DOHH2 (cell line): ENCODE measurements at regions not wholly inside any gene's neighbourhood (a gene's known extent, or its start where the extent isn't known, plus 50 kb on each side); places are given as distances from the start of the nearest gene placed in this dataset.

Experiments used
- H3F3A ChIP-seq: fragments of 200-600 bp; sonication (generic), shearing (Covaris generic); 2 replicates; pipeline ENCODE4 v1.6.0; 2016; ENCODE audit warnings: antibody characterized with exemption, mild to moderate bottlenecking; ENCODE audit not compliant: control insufficient read depth, insufficient read depth
- H3K27ac ChIP-seq: fragments of 200-600 bp; sonication (generic); 2 replicates; pipeline ENCODE4 v1.5.1; 2014; ENCODE audit warnings: low read depth, mild to moderate bottlenecking, low read length, moderate library complexity
- H3K27me3 ChIP-seq: fragments of 200-600 bp; sonication (generic); 2 replicates; pipeline ENCODE4 v1.6.1; 2014; ENCODE audit warnings: mild to moderate bottlenecking, low read length, mixed read lengths; ENCODE audit not compliant: control insufficient read depth
- H3K36me3 ChIP-seq: fragments of 200-600 bp; sonication (generic); 2 replicates; pipeline ENCODE4 v1.6.1; 2014; ENCODE audit warnings: mild to moderate bottlenecking, low read length, moderate library complexity, mixed read lengths; ENCODE audit not compliant: control insufficient read depth
- H3K4me1 ChIP-seq: fragments of 200-600 bp; sonication (generic); 2 replicates; pipeline ENCODE4 v1.6.1; 2014; ENCODE audit warnings: mild to moderate bottlenecking, low read length, mixed read lengths; ENCODE audit not compliant: control insufficient read depth
- H3K4me2 ChIP-seq: fragments of 200-600 bp; sonication (generic); 2 replicates; pipeline ENCODE4 v1.6.0; 2014; ENCODE audit warnings: mild to moderate bottlenecking, low read length, moderate library complexity
- H3K4me3 ChIP-seq: fragments of 200-600 bp; sonication (generic); 2 replicates; pipeline ENCODE4 v1.5.1; 2014; ENCODE audit warnings: mild to moderate bottlenecking, low read length, mixed read lengths
- H3K79me2 ChIP-seq: fragments of 200-600 bp; sonication (generic); 2 replicates; pipeline ENCODE4 v1.6.1; 2014; ENCODE audit warnings: mild to moderate bottlenecking, low read length, mixed read lengths; ENCODE audit not compliant: control insufficient read depth
- H3K9me2 ChIP-seq: fragments of 200-600 bp; sonication (generic); replicated peaks from 2 replicates; pipeline ENCODE4 v1.6.1; 2014; ENCODE audit warnings: mild to moderate bottlenecking, low read length, mixed read lengths; ENCODE audit not compliant: control insufficient read depth
- H3K9me3 ChIP-seq: fragments of 200-600 bp; sonication (generic); 2 replicates; pipeline ENCODE4 v1.6.1; 2014; ENCODE audit warnings: antibody characterized with exemption, low read length, mixed read lengths; ENCODE audit not compliant: control insufficient read depth, insufficient read depth
- H4K20me1 ChIP-seq: fragments of 200-600 bp; sonication (generic); 2 replicates; pipeline ENCODE4 v1.6.0; 2014; ENCODE audit warnings: low read depth, mild to moderate bottlenecking, antibody characterized with exemption, low read length, moderate library complexity; ENCODE audit not compliant: control insufficient read depth, insufficient read depth
- EZH2phosphoT487 ChIP-seq: fragments of 200-600 bp; sonication (generic); IDR thresholded peaks from 2 replicates; pipeline ENCODE4 v1.6.1; 2017; ENCODE audit warnings: borderline replicate concordance, mild to moderate bottlenecking, antibody characterized with exemption, low read length, moderate library complexity, mixed read lengths
- TF ChIP-seq, protein P1 (sequence below): fragments of 200-600 bp; sonication (generic); IDR thresholded peaks from one replicate; pipeline ENCODE4 v1.5.1; 2014; ENCODE audit warnings: antibody characterized with exemption, mild to moderate bottlenecking, low read depth, low read length; ENCODE audit not compliant: poor library complexity, severe bottlenecking

DNA sequence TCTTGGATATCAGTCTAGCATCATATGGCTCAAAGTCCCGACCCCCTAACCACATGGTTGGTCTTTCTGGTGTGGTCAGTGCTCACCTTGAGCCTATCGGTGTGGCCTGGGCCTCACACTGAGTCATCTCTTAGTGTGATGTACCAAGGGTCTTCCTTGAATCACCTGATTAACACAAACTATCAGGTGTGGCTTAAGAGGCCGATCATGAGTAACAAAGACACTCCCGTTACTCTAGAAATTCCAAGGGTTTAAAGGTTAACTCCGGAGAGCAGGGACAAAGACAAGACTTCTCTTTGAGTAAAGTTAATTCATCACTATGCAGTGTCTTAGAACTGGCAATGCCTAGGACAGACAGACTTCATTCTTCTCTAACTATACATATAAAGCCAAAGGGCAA, 52.3 kb upstream of the ARMC3 start:
- Histone ChIP-seq H3K27ac (no peak overlapping the region), H3F3A (no peaks in the 10 kb centered on the region), H4K20me1 (no peaks in the 10 kb centered on the region), H3K36me3 (no peaks in the 10 kb centered on the region), H3K4me3 (no peak overlapping the region), H3K9me2 (no peaks in the 10 kb centered on the region), H3K9me3 (no peaks in the 10 kb centered on the region), H3K4me2 (no peak overlapping the region), H3K4me1 (no peaks in the 10 kb centered on the region), H3K27me3 (no peaks in the 10 kb centered on the region), H3K79me2 (no peaks in the 10 kb centered on the region)
- TF ChIP-seq EZH2phosphoT487 = no peak
- TF ChIP-seq, protein P1, sequence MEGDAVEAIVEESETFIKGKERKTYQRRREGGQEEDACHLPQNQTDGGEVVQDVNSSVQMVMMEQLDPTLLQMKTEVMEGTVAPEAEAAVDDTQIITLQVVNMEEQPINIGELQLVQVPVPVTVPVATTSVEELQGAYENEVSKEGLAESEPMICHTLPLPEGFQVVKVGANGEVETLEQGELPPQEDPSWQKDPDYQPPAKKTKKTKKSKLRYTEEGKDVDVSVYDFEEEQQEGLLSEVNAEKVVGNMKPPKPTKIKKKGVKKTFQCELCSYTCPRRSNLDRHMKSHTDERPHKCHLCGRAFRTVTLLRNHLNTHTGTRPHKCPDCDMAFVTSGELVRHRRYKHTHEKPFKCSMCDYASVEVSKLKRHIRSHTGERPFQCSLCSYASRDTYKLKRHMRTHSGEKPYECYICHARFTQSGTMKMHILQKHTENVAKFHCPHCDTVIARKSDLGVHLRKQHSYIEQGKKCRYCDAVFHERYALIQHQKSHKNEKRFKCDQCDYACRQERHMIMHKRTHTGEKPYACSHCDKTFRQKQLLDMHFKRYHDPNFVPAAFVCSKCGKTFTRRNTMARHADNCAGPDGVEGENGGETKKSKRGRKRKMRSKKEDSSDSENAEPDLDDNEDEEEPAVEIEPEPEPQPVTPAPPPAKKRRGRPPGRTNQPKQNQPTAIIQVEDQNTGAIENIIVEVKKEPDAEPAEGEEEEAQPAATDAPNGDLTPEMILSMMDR = no peak

DNA sequence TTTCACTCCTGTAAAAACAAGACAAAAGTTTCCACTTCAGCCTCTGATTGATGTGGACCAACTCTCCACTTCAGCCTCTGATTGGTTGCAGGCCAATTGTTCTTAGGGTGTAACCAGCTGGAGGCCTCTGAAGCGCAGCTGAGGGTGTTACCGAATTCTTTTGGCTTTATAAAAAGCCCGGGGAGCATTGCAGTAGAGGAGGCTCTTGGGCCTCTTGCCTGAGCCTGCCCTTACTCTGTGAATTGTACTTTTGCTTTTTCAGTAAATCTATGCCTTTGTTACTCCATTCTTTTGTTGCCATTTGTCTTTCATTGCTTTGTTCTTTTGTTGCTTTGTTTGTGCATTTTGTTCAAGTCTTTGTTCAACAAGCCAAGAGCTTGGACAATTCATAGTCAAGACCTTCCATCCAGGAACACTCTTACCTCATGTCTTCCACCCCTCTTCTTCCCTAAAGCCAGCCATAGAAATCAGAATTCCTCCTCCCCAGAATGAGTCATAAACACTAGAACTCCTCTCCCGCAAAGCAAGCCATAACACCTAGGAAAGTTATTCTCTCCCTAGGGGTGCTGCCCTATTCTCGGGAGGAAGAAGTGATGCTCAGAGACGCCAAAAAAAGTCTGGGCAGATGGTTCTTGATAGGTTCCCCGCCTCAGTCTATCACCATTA, 53.5 kb upstream of the ARMC3 start:
- H4K20me1 ChIP-seq = no peaks in the 10 kb centered on the region
- no peak overlapping the region for H3K4me2 ChIP-seq
- no peaks in the 10 kb centered on the region for H3F3A ChIP-seq
- H3K36me3 ChIP-seq = no peaks in the 10 kb centered on the region
- no peaks in the 10 kb centered on the region for H3K79me2 ChIP-seq
- no peaks in the 10 kb centered on the region for H3K27me3 ChIP-seq
- H3K9me3 ChIP-seq = no peaks in the 10 kb centered on the region
- H3K4me3 ChIP-seq = no peak overlapping the region
- no peak for TF ChIP-seq EZH2phosphoT487
- TF ChIP-seq, protein P1 = no peak
- no peak overlapping the region for H3K27ac ChIP-seq
- H3K9me2 ChIP-seq = no peaks in the 10 kb centered on the region
- no peaks in the 10 kb centered on the region for H3K4me1 ChIP-seq

DNA sequence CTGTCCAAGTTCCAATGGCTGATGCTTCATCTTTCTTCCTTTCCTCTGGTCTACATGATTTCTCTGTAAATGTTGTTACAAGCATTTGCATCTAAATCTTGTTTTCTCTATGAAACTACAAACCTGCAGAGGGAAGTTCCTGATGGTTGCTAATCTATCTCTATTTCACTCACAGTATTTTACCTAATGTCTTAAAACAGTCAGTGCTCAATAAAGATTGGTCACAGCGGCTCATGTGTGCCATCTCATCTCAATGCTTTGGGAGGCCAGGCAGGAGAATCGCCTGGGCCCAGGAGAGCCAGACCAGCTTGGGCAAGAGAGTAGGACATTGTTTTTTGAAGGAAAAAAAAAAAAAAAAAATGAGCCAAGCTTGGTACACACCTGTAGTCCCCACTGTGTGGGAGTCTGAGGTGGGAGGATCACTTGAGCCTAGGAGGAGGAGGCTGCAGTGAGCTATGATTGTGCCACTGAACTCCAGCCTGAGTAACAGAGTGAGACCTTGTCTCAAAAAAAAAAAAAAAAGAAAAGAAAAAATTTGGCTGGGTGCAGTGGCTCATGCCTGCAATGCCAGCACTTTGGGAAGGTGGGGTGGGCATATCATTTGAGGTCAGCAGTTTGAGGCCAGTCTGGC, 71.3 kb upstream of the ARMC3 start:
- TF ChIP-seq EZH2phosphoT487 = no peak
- TF ChIP-seq, protein P1 = no peak
- H3K27me3 ChIP-seq = no peaks in the 10 kb centered on the region
- no peaks in the 10 kb centered on the region for H3K4me1 ChIP-seq
- H3K27ac ChIP-seq = no peak overlapping the region
- H3K79me2 ChIP-seq = no peaks in the 10 kb centered on the region
- H4K20me1 ChIP-seq = no peaks in the 10 kb centered on the region
- H3K9me3 ChIP-seq = no peaks in the 10 kb centered on the region
- H3K36me3 ChIP-seq = no peaks in the 10 kb centered on the region
- H3F3A ChIP-seq = no peaks in the 10 kb centered on the region
- H3K9me2 ChIP-seq = no peaks in the 10 kb centered on the region
- H3K4me2 ChIP-seq = no peak overlapping the region
- no peak overlapping the region for H3K4me3 ChIP-seq
